ENCODE measurements at regions not wholly inside any gene's neighbourhood (a gene's known extent, or its start where the extent isn't known, plus 50 kb on each side); places are given as distances from the start of the nearest gene placed in this dataset.
"Not testable (repeated sequence)": the region's sequence is repeated elsewhere in the genome, so short reads cannot be mapped to it uniquely, and the experiment has no call there.

- DNase-seq (ENCODE audit: low spot score) = no peak
Observed at GRCh38 chrX:9271789-9272525, 192.9 kb upstream of the TBL1X start.

GRCh38 chrX:9273744-9274143 lies 191.1 kb upstream of the TBL1X start:
- no peak for DNase-seq (ENCODE audit: low spot score)

GRCh38 chrX:9278475-9279233 lies 186.2 kb upstream of the TBL1X start:
- no peak for DNase-seq (ENCODE audit: low spot score)

- peak; percentile 15 for DNase-seq (ENCODE audit: low spot score)
Observed at GRCh38 chrX:9279234-9279544, 185.7 kb upstream of the TBL1X start.

- DNase-seq (ENCODE audit: low spot score) = no peak
Observed at GRCh38 chrX:9280831-9281230, 184.0 kb upstream of the TBL1X start.

- DNase-seq (ENCODE audit: low spot score) = peak; percentile 8
Observed at GRCh38 chrX:9282325-9282724, 182.5 kb upstream of the TBL1X start.

- no peak for DNase-seq (ENCODE audit: low spot score)
Observed at GRCh38 chrX:9285342-9285771, 179.5 kb upstream of the TBL1X start.

- DNase-seq (ENCODE audit: low spot score) = no peak
Observed at GRCh38 chrX:9286234-9286633, 178.6 kb upstream of the TBL1X start.

GRCh38 chrX:9291629-9292028 lies 173.2 kb upstream of the TBL1X start:
- no peak for DNase-seq (ENCODE audit: low spot score)

GRCh38 chrX:9293051-9293496 lies 171.8 kb upstream of the TBL1X start:
- no peak for DNase-seq (ENCODE audit: low spot score)

GRCh38 chrX:9293903-9294302 lies 171.0 kb upstream of the TBL1X start:
- no peak for DNase-seq (ENCODE audit: low spot score)

- DNase-seq (ENCODE audit: low spot score) = no peak
Observed at GRCh38 chrX:9295551-9295950, 169.3 kb upstream of the TBL1X start.

- DNase-seq (ENCODE audit: low spot score) = no peak
Observed at GRCh38 chrX:9298221-9298620, 166.6 kb upstream of the TBL1X start.

- DNase-seq (ENCODE audit: low spot score) = not testable (repeated sequence)
Observed at GRCh38 chrX:9299681-9300080, 165.2 kb upstream of the TBL1X start.

GRCh38 chrX:9301836-9302235 lies 163.0 kb upstream of the TBL1X start:
- DNase-seq (ENCODE audit: low spot score) = no peak

GRCh38 chrX:9302381-9302780 lies 162.5 kb upstream of the TBL1X start:
- DNase-seq (ENCODE audit: low spot score) = no peak

GRCh38 chrX:9308426-9308825 lies 156.4 kb upstream of the TBL1X start:
- DNase-seq (ENCODE audit: low spot score) = no peak

GRCh38 chrX:9310616-9311015 lies 154.2 kb upstream of the TBL1X start:
- no peak for DNase-seq (ENCODE audit: low spot score)

- no peak for DNase-seq (ENCODE audit: low spot score)
Observed at GRCh38 chrX:9311421-9312160, 153.3 kb upstream of the TBL1X start.

GRCh38 chrX:9312922-9313867 lies 151.7 kb upstream of the TBL1X start:
- no peak for DNase-seq (ENCODE audit: low spot score)

- no peak for DNase-seq (ENCODE audit: low spot score)
Observed at GRCh38 chrX:9315086-9315485, 149.8 kb upstream of the TBL1X start.

GRCh38 chrX:9316096-9316495 lies 148.8 kb upstream of the TBL1X start:
- DNase-seq (ENCODE audit: low spot score) = peak; percentile 55

All from pons (tissue), 1 donor.